ENCODE measurements at regions not wholly inside any gene's neighbourhood (a gene's known extent, or its start where the extent isn't known, plus 50 kb on each side); places are given as distances from the start of the nearest gene placed in this dataset.

GRCh38 chr13:84931264-84931663 lies 868.0 kb downstream of the SLITRK6 start:
- DNase-seq = no peak

- no peak for DNase-seq
Measured at GRCh38 chr13:84927442-84928169, 871.6 kb downstream of the SLITRK6 start.

- no peak for DNase-seq
Measured at GRCh38 chr13:84925443-84925842, 873.8 kb downstream of the SLITRK6 start.

- no peak for DNase-seq
Measured at GRCh38 chr13:84923831-84924230, 875.4 kb downstream of the SLITRK6 start.

GRCh38 chr13:84917252-84917878 lies 881.9 kb downstream of the SLITRK6 start:
- DNase-seq = peak; percentile 27

GRCh38 chr13:84912720-84913119 lies 886.5 kb downstream of the SLITRK6 start:
- no peak for DNase-seq

GRCh38 chr13:84910423-84910822 lies 888.8 kb downstream of the SLITRK6 start:
- no peak for DNase-seq

GRCh38 chr13:84903391-84903790 lies 895.8 kb downstream of the SLITRK6 start:
- DNase-seq = no peak

GRCh38 chr13:84902243-84902642 lies 897.0 kb downstream of the SLITRK6 start:
- DNase-seq = no peak

GRCh38 chr13:84896128-84896527 lies 903.1 kb downstream of the SLITRK6 start:
- DNase-seq = peak; percentile 62

GRCh38 chr13:84894749-84895148 lies 904.5 kb downstream of the SLITRK6 start:
- no peak for DNase-seq

- DNase-seq = no peak
Measured at GRCh38 chr13:84885868-84886267, 913.4 kb downstream of the SLITRK6 start.

GRCh38 chr13:84873951-84874350 lies 925.3 kb downstream of the SLITRK6 start:
- DNase-seq = peak; percentile 63

- no peak for DNase-seq
Measured at GRCh38 chr13:84870190-84870589, 929.0 kb downstream of the SLITRK6 start.

- DNase-seq = no peak
Measured at GRCh38 chr13:84867246-84867645, 932.0 kb downstream of the SLITRK6 start.

GRCh38 chr13:84865783-84866221 lies 933.4 kb downstream of the SLITRK6 start:
- DNase-seq = peak; percentile 67

GRCh38 chr13:84864341-84864740 lies 934.9 kb downstream of the SLITRK6 start:
- DNase-seq = no peak

GRCh38 chr13:84847107-84847506 lies 952.1 kb downstream of the SLITRK6 start:
- DNase-seq = no peak

- no peak for DNase-seq
Measured at GRCh38 chr13:84845907-84846619, 953.2 kb downstream of the SLITRK6 start.

- peak; percentile 33 for DNase-seq
Measured at GRCh38 chr13:84844473-84844872, 954.7 kb downstream of the SLITRK6 start.

GRCh38 chr13:84843368-84843767 lies 955.9 kb downstream of the SLITRK6 start:
- DNase-seq = no peak

GRCh38 chr13:84834201-84834600 lies 951.9 kb upstream of the SLITRK1 start:
- no peak for DNase-seq

- no peak for DNase-seq
Measured at GRCh38 chr13:84831666-84832657, 949.7 kb upstream of the SLITRK1 start.

Measured in NCI-H345 (cell line).